GM18519 (cell line): ENCODE measurements at regions not wholly inside any gene's neighbourhood (a gene's known extent, or its start where the extent isn't known, plus 50 kb on each side); places are given as distances from the start of the nearest gene placed in this dataset.
"Not testable (repeated sequence)": the region's sequence is repeated elsewhere in the genome, so short reads cannot be mapped to it uniquely, and the experiment has no call there.

Source experiments
- ATAC-seq: cut with Tn5 transposase; IDR thresholded peaks from one replicate; pipeline ENCODE4 v1.9.1; 2021; ENCODE audit warnings: mild to moderate bottlenecking, moderate library complexity; ENCODE audit not compliant: unreplicated experiment, low FRiP score

DNA sequence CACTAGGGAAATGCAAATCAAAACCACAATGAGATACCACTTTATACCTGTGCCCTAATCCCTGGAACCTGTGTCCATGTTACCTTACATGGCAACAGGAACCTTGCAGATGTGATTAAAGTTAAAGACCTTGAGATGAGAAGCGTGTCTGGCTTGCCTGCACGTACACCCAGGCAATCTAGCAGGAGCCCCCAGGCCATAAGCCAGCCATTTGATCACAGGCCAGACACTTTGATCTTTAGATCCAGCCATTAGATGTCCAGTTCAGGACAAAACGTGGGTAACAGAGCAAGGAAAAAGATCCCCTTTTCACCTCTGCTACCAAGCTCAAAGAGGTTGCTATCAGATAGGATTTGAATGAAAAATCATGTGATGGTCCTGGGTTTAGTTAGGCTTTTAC is 378.8 kb downstream of the BUD13 start:
- no peak for ATAC-seq

GRCh38 chr11:116390963-116391362 is 381.8 kb downstream of the BUD13 start:
- ATAC-seq: no peak

GRCh38 chr11:116388146-116388545 is 384.6 kb downstream of the BUD13 start:
- ATAC-seq: no peak

GRCh38 chr11:116387641-116388040 is 385.1 kb downstream of the BUD13 start:
- no peak for ATAC-seq

DNA sequence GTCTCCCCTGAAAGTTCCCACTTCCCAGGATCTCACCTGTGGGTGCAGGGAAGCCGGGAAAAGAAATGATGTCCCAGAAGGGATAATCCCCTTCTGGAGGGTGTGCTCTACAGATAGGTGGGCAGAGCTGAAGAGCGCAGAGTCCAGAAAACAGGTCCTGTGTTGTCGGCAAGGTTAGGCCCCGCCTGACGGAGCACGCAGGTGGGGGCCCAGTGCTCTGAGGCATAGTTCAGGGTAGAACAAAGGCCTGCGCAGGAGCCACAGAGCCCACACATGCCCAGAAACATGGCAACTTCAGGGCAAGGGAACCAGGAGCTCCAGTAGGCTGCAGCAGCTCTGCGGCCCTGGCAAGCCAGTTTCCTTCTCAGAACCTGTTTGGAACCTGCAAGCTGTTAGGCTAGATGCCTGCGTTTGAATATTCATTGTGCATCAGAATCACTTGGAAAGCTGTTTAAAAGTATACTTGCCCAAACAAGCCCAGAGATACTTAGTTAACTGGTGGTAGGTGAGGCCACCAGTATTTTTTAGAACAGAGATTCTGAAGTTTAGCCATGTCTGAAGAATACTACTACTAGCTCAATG is 386.6 kb downstream of the BUD13 start:
- ATAC-seq: no peak

DNA sequence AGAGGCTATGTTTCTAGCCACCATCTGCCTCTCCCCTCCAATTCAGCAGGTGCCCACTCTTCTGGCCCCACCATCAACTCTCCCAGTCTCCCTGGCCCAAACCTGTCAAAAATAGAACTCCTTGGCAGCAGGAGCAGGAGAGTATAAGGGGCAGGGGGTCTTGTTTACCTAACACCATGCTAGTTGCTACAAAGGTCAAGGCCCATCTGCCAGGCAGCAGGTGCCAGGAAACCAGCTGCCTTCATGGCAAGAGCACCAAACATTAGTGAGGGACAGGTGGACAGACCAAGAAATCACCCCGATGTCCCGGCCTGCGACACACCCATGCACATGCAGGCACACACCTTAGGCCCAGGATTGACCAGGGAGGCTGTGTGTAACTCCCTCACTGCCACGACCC is 387.9 kb downstream of the BUD13 start:
- no peak for ATAC-seq

GRCh38 chr11:116384407-116384806 is 388.4 kb downstream of the BUD13 start:
- ATAC-seq: no peak

DNA sequence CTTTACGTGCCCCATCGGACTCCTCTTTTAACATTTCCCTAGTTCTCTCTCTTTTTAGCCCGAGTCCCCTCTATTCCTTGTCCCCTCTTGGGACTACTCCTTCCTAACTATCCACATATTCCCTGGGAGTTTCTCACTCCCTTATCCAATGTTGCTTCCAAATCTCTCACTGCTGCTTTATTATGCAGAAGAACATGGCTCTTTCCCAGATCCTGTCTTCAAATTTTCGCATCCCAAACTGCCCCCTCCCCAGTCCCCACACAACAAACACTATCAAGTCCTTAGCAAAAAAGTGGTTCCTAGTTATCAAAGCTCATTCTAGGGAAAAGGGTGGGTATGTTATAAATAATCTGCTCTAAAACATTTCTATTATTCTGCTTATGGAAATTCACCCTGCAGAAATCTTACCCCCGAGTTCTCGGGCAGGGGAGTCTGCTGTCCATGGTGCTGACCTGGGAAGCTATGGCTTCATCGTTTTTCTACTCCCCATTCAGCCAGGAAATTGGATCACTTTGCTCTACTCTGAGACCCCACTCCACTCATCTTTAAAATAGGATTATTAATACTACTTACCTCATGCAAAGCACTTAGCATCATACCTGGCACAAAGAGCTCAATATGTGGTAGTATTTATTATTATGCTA is 393.5 kb downstream of the BUD13 start:
- no peak for ATAC-seq

DNA sequence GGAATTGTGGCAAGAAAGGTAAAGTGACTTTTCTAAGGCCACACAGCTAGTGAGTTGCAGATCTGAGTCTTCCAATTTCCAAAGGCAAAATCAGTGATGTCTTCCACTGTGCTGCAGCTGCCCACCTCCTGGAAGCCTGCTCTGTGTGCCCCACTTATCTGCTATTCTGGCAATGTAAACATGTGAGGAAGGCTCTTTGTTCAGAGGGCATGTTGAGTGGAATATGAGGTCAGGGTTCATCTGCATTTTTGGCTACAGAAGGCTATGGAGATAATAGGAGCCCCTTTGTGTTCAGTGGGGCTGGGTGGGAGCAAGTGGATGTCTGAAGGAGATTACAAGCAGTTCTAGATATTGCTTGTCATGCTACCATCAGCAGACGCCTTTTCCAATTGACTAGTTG is 396.2 kb downstream of the BUD13 start:
- ATAC-seq: no peak

DNA sequence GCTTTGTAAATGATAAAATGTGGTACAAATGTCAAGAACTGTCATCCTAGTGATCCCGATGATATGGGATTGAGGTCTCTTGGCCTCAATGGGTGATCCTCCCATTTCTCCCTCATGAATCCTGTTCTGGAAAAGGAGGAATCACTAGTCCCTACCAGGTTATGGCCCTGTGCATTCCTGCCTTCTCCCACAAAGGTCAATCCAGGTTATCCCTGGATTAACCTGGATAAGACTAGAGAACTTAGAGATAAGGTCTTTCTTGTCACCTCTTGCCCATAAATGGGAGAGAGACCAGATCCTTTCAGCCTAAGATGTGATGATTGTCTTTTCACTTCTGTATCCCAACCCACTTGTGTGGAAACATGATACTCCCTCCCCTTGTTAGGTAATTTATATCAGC is 396.7 kb downstream of the BUD13 start:
- ATAC-seq: no peak

DNA sequence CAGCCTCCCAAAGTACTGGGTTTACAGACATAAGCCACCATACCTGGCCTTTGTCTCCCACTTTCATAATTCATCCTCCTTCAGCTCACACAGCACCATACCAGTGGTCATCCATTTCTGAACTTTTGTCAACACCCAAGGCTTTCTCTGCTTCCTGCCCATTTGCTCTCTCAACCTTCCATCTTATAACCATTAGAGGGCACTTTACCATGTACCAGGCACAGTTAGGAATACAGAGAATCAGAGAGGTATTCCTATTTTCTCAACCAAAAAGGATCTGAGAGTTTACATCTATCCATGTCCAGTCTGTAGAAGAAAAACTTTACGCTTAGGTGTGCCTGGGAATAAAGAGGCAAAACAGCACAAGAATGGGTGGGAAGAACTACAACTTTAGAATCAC is 397.6 kb downstream of the BUD13 start:
- ATAC-seq: no peak

GRCh38 chr11:116374085-116374484 is 398.7 kb downstream of the BUD13 start:
- no peak for ATAC-seq

- no peak for ATAC-seq
Observed at GRCh38 chr11:116373104-116373944, 399.5 kb downstream of the BUD13 start.

- no peak for ATAC-seq
Observed at GRCh38 chr11:116371146-116371545, 401.6 kb downstream of the BUD13 start.

- no peak for ATAC-seq
Observed at GRCh38 chr11:116368784-116369183, 404.0 kb downstream of the BUD13 start.

DNA sequence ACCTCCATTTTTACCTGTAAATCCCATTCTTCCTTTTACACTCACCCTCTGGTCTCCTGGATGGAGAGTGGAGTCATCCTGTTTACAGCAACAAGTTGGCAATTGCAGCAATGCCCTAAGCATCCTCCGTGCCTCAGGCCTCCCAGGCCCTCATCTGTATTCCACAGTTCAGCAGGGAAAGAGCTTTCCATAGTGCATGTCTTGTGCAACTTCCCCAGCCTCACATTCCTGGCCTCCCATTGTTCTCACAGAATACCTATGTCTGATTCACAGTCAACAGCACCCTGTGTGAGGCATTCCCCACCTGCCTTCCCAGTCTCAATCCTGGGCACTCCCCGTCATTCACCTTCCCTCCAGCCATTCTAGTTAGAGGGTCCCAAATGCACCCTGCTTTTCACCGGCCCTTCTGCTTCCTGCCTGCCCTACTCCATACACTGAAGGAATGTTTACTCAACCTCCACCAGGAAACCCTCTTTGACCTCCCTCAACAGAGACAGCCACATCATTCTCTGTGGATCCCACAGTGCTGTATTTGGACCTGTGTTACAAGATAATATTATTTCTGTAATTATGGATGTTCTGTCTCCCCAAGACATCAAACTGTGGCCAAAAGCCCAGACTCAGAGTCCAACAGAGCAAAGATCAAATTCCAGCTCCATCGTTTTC is 405.7 kb downstream of the BUD13 start:
- no peak for ATAC-seq

- no peak for ATAC-seq
Observed at GRCh38 chr11:116366451-116366850, 406.3 kb downstream of the BUD13 start.

- ATAC-seq: not testable (repeated sequence)
Observed at GRCh38 chr11:116364925-116365324, 407.9 kb downstream of the BUD13 start.

- no peak for ATAC-seq
Observed at GRCh38 chr11:116364348-116364747, 408.4 kb downstream of the BUD13 start.

DNA sequence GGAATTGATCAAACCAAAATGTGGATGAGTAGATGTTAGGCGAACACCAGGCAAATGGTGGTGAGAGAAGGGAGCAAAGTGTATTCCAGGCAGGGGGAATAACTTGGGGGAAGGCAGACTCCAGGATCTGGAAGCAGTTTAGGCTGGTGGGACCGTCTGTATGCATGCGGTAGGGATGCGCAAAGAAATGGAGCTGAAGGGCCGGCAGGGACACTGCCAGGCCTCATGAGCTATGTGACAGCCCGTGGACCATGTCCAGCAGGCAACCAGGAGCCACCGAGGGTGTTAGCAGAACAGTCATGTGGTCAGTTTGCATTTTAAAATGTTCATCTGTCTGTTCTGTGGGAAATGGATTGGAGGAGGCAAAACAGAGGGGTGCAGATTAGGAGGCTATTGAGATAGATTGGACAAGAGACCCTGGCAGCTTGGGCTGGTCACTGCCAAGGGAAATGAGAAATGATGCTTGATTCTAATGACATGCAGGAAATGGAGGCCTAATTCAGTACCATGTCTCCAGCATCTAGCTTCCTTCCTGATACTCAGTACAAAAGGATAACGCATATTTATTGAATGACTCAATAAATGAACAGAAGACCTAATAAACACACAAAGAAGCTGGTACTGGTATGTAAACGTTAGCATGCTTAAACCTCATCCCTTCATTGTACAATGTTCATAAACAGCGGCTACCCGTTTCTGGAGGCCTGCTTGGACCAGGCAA is 412.4 kb downstream of the BUD13 start:
- no peak for ATAC-seq
